Astrocyte (in vitro differentiated cells and primary cell): ENCODE measurements at regions not wholly inside any gene's neighbourhood (a gene's known extent, or its start where the extent isn't known, plus 50 kb on each side); places are given as distances from the start of the nearest gene placed in this dataset.

Experiments
- EZH2 ChIP-seq: IDR thresholded peaks from 2 replicates; pipeline ENCODE4 v1.6.1; 2012; ENCODE audit warnings: mild to moderate bottlenecking, low read length, inconsistent platforms; ENCODE audit not compliant: insufficient read depth
- TF ChIP-seq, protein P1 (sequence below): IDR thresholded peaks from 2 replicates; pipeline ENCODE4 v1.5.1; 2011; ENCODE audit warnings: low read depth, mild to moderate bottlenecking, inconsistent platforms, low read length, moderate library complexity; ENCODE audit not compliant: insufficient read depth

- TF ChIP-seq, protein P1, sequence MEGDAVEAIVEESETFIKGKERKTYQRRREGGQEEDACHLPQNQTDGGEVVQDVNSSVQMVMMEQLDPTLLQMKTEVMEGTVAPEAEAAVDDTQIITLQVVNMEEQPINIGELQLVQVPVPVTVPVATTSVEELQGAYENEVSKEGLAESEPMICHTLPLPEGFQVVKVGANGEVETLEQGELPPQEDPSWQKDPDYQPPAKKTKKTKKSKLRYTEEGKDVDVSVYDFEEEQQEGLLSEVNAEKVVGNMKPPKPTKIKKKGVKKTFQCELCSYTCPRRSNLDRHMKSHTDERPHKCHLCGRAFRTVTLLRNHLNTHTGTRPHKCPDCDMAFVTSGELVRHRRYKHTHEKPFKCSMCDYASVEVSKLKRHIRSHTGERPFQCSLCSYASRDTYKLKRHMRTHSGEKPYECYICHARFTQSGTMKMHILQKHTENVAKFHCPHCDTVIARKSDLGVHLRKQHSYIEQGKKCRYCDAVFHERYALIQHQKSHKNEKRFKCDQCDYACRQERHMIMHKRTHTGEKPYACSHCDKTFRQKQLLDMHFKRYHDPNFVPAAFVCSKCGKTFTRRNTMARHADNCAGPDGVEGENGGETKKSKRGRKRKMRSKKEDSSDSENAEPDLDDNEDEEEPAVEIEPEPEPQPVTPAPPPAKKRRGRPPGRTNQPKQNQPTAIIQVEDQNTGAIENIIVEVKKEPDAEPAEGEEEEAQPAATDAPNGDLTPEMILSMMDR: no peak
- TF ChIP-seq EZH2: no peak
These were observed 1284.5 kb downstream of the SLITRK1 start for GRCh38 chr13:82597747-82598146.
